HFF-Myc (cell line): ENCODE measurements at regions not wholly inside any gene's neighbourhood (a gene's known extent, or its start where the extent isn't known, plus 50 kb on each side); places are given as distances from the start of the nearest gene placed in this dataset.
"Not testable (repeated sequence)": the region's sequence is repeated elsewhere in the genome, so short reads cannot be mapped to it uniquely, and the experiment has no call there.

Experiments
- DNase-seq: peaks from one replicate; pipeline ENCODE4 v3.0.0-alpha.2; 2011; ENCODE audit warnings: low read depth; ENCODE audit errors: extremely low read depth
- H3K4me3 ChIP-seq: replicated peaks from 2 replicates; pipeline ENCODE4 v1.5.1; 2011; ENCODE audit warnings: low read depth, mild to moderate bottlenecking, control low read depth, low read length
- TF ChIP-seq, protein P1 (sequence below): IDR thresholded peaks from 2 replicates; pipeline ENCODE4 v1.5.1; 2012; ENCODE audit warnings: mild to moderate bottlenecking, low read depth, low read length, control low read depth; ENCODE audit errors: missing control alignments

DNA sequence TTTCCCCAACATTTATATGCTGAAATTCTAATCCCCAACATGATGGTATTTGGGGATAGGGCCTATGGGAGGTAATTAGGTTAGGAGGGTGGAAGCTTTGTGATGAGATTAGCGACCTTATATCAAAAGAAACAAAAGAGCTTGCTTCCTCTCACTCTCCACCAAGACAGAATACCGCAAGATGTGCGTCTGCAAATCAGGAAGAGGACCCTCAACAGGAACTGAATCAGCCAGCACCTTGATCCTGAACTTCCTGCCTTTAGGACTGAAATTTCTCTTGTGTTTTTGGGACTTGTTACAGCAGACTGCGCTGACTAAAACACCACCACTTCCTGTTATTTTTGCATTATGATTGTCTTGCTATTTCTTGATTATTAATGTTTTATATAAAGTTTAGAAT lies 1889.4 kb downstream of the C4orf33 start:
- TF ChIP-seq, protein P1, sequence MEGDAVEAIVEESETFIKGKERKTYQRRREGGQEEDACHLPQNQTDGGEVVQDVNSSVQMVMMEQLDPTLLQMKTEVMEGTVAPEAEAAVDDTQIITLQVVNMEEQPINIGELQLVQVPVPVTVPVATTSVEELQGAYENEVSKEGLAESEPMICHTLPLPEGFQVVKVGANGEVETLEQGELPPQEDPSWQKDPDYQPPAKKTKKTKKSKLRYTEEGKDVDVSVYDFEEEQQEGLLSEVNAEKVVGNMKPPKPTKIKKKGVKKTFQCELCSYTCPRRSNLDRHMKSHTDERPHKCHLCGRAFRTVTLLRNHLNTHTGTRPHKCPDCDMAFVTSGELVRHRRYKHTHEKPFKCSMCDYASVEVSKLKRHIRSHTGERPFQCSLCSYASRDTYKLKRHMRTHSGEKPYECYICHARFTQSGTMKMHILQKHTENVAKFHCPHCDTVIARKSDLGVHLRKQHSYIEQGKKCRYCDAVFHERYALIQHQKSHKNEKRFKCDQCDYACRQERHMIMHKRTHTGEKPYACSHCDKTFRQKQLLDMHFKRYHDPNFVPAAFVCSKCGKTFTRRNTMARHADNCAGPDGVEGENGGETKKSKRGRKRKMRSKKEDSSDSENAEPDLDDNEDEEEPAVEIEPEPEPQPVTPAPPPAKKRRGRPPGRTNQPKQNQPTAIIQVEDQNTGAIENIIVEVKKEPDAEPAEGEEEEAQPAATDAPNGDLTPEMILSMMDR: no peak
- no peak overlapping the region for H3K4me3 ChIP-seq
- no peak for DNase-seq

DNA sequence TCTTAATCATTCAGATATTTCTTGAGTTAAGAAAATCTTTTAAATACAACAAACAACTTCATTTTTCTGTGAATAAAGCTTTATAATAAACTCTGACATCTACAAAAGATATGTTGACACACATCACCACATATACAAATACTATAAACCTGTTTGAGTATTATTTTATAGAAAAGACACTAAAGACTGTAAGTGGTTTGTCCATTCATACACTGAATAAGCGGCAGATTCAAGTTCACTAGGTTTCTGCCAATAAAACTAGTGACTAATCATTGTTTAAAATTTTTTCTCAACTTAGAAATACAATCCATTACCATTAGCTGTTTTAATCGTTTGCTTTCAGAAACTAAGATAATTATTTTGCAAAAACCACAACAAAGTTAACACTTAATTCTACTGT lies 1900.0 kb downstream of the C4orf33 start:
- no peak for DNase-seq
- no peak overlapping the region for H3K4me3 ChIP-seq
- TF ChIP-seq, protein P1: no peak

DNA sequence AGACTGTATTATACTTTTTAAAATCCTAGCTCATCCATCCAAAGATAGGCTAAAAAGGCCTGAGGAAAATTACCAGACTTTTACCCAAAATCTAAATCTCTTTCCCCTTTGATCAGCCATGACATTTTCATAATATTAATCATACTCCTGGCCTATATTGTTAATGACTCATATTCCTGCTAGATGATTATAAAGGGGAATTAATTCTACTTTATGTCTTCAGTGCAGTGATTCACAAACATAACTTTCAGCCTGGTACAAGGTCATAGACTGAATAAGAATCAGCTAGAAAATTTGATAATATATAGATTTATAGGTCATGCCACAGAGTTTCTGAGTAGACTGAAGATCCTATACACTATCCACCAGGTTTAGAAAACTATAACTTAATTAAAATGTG lies 1905.4 kb downstream of the C4orf33 start:
- H3K4me3 ChIP-seq: no peak overlapping the region
- TF ChIP-seq, protein P1: no peak
- no peak for DNase-seq

DNA sequence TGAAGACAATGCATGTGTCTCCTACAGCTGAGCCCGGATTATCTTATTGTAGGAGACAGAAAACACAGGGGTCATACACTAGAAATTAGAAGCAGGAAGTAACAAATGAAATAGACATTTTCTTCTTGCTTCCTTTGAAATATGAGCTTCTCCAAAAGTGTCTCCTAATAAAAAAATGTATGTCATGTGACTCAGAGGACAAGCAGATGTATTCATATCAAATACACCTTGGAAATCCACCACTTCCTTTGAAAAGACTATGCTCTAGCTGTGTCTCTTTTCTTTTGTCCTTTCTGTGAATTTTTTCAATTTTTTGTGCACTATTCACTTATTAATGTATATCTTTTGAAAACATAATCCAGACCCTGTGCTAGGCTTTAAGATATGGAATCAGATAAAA lies 1906.2 kb downstream of the C4orf33 start:
- TF ChIP-seq, protein P1: no peak
- no peak for DNase-seq
- no peak overlapping the region for H3K4me3 ChIP-seq

DNA sequence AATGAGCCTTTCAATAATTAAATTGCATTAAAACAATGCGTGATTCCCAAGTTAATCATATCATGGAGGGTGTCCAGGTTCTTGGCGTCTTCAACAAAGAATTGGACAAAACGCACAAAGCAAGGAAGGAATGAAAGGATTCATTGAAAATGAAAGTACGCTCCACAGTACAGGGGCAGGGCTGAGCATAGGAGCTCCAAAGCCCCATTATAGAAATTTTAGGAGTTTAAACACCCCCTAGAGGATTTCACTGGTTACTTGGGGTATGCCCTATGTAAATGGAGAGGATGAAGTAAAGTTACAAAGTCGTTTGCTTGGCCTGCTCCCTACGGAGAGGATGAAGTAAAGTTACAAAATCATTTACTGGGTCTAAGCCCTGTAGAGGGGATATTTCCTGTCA lies 1910.4 kb downstream of the C4orf33 start:
- TF ChIP-seq, protein P1: no peak
- no peak for DNase-seq
- no peak overlapping the region for H3K4me3 ChIP-seq

DNA sequence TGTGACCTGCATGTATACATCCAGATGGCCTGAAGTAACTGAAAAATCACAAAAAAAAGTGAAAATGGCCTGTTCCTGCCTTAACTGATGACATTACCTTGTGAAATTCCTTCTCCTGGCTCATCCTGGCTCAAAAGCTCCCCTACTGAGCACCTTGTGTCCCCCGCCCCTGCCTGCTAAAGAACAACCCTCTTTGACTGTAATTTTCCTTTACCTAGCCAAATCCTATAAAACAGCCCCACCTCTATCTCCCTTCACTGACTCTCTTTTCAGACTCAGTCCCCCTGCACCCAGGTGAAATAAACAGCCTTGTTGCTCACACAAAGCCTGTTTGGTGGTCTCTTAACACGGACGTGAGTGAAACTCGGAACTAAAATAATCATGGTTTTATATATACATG lies 1916.0 kb downstream of the C4orf33 start:
- H3K4me3 ChIP-seq, DNase-seq: not testable (repeated sequence)

DNA sequence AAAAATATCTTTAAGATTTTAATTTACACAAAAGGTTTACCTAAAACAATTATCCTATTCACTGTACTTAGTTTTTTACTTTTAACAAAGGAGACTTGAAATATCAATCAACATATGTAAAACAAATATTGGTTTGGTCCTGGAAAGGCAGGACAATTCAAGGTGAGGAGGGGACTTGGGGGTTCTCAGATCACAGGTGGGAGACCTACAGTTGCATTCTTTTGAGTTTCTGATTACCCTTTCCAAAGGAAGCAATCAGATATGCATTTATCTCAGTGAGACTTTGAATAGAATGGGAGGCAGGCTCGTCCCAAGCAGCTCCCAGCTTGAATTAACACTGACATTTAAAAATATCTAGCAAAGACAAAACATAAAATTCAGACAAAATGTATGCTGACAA lies 1917.3 kb downstream of the C4orf33 start:
- H3K4me3 ChIP-seq: no peak overlapping the region
- TF ChIP-seq, protein P1: no peak
- no peak for DNase-seq
